ENCODE measurements at regions not wholly inside any gene's neighbourhood (a gene's known extent, or its start where the extent isn't known, plus 50 kb on each side); places are given as distances from the start of the nearest gene placed in this dataset.

DNA sequence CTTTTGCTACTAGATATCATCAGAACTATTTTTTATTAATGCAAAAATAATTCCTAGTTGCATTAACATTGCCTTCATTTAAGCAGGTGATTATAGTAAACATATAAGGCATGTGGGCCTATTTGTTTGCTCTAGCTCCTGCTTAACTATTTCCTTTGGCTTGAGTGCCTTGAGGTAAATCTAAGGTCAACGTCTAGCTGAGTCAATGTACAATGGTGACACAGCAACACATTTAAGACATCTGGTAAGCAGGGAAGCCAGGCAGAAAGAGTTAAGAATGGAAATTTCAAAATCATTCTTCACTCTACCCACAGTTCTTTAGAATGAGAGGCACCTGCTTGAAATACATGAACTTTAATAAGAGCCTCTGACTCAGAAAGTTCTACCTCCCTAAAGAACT is 111.9 kb upstream of the FST start:
- Histone ChIP-seq H3K9me3 (ENCODE audit: insufficient read depth, low read length) (no peaks in the 10 kb centered on the region), H3K4me1 (ENCODE audit: low read length) (no peaks in the 10 kb centered on the region), H3K79me2 (ENCODE audit: low read length) (no peaks in the 10 kb centered on the region), H3K4me3 (ENCODE audit: low read length) (no peak overlapping the region), H4K20me1 (ENCODE audit: insufficient read depth, low read length) (no peaks in the 10 kb centered on the region), H3K9ac (ENCODE audit: low read length) (no peak overlapping the region), H3K4me2 (ENCODE audit: low read length) (no peak overlapping the region), H3K27ac (ENCODE audit: low read length) (no peak overlapping the region), H3K27me3 (ENCODE audit: low read depth, low read length) (no peaks in the 10 kb centered on the region), H3K36me3 (replicated peaks; ENCODE audit: low read depth, low read length) (no peaks in the 10 kb centered on the region), H2AFZ (ENCODE audit: low read depth, low read length) (no peak overlapping the region)
- TF ChIP-seq EZH2phosphoT487 (IDR thresholded peaks at IDR 0.05; ENCODE audit: low read depth) (no peak), CTCF (IDR thresholded peaks at IDR 0.05; ENCODE audit: low read depth, low read length) (no peak)

DNA sequence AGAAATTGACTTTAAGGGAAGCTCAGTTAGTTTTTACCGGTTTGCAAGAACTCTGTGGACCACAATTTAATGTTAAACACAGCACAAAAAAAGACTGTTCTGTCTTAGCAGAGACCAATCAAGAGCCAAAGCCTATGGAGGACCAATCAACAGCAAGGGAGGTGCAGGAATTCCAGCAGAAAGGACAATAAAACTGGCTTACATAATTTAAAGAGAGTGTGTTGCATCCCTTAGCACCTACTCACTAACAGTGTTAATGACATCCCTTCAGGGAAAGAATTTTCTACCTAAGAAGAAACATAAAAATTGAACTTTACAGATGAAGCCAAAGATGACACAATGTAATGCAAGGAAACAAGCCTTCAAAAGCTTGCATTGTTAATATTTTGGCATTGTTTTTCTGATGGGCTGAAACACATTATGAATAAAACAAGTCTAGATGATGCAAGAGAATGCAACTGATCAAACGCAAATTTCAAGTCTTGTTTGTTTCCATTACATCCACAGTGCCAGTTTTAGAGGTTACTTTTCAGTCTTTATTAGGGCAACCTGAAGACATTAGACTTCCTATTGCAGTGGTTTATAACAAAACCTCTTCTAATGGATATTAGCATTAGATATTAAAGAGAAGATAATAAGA is 111.3 kb upstream of the FST start:
- H3K4me3 ChIP-seq (ENCODE audit: low read length): no peak overlapping the region
- no peak overlapping the region for H3K27ac ChIP-seq (ENCODE audit: low read length)
- no peak overlapping the region for H3K4me2 ChIP-seq (ENCODE audit: low read length)
- no peak overlapping the region for H2AFZ ChIP-seq (ENCODE audit: low read depth, low read length)
- H3K27me3 ChIP-seq (ENCODE audit: low read depth, low read length): no peaks in the 10 kb centered on the region
- H3K4me1 ChIP-seq (ENCODE audit: low read length): no peaks in the 10 kb centered on the region
- no peak overlapping the region for H3K9ac ChIP-seq (ENCODE audit: low read length)
- no peaks in the 10 kb centered on the region for H3K79me2 ChIP-seq (ENCODE audit: low read length)
- TF ChIP-seq CTCF (IDR thresholded peaks at IDR 0.05; ENCODE audit: low read depth, low read length): no peak
- no peak for TF ChIP-seq EZH2phosphoT487 (IDR thresholded peaks at IDR 0.05; ENCODE audit: low read depth)
- H3K36me3 ChIP-seq (replicated peaks; ENCODE audit: low read depth, low read length): no peaks in the 10 kb centered on the region
- H3K9me3 ChIP-seq (ENCODE audit: insufficient read depth, low read length): no peaks in the 10 kb centered on the region
- H4K20me1 ChIP-seq (ENCODE audit: insufficient read depth, low read length): no peaks in the 10 kb centered on the region

GRCh38 chr5:53369681-53370080 is 110.7 kb upstream of the FST start:
- Histone ChIP-seq H3K4me3 (ENCODE audit: low read length) (no peak overlapping the region), H3K27ac (ENCODE audit: low read length) (no peak overlapping the region), H3K9ac (ENCODE audit: low read length) (no peak overlapping the region), H3K4me1 (ENCODE audit: low read length) (peaks cover 3% of the 10 kb centered on the region), H3K79me2 (ENCODE audit: low read length) (no peaks in the 10 kb centered on the region), H2AFZ (ENCODE audit: low read depth, low read length) (no peak overlapping the region), H3K4me2 (ENCODE audit: low read length) (no peak overlapping the region), H3K9me3 (ENCODE audit: insufficient read depth, low read length) (no peaks in the 10 kb centered on the region), H3K36me3 (replicated peaks; ENCODE audit: low read depth, low read length) (no peaks in the 10 kb centered on the region), H4K20me1 (ENCODE audit: insufficient read depth, low read length) (no peaks in the 10 kb centered on the region), H3K27me3 (ENCODE audit: low read depth, low read length) (no peaks in the 10 kb centered on the region)
- TF ChIP-seq CTCF (IDR thresholded peaks at IDR 0.05; ENCODE audit: low read depth, low read length): no peak
- TF ChIP-seq EZH2phosphoT487 (IDR thresholded peaks at IDR 0.05; ENCODE audit: low read depth): no peak

- no peak overlapping the region for H3K9ac ChIP-seq (ENCODE audit: low read length)
- no peaks in the 10 kb centered on the region for H3K9me3 ChIP-seq (ENCODE audit: insufficient read depth, low read length)
Observed at GRCh38 chr5:53373451-53374158, 106.8 kb upstream of the FST start.

More at GRCh38 chr5:53373451-53374158, 106.8 kb upstream of the FST start:
- H3K4me2 ChIP-seq (ENCODE audit: low read length): no peak overlapping the region
- no peak overlapping the region for H3K27ac ChIP-seq (ENCODE audit: low read length)
- H4K20me1 ChIP-seq (ENCODE audit: insufficient read depth, low read length): no peaks in the 10 kb centered on the region
- TF ChIP-seq EZH2phosphoT487 (IDR thresholded peaks at IDR 0.05; ENCODE audit: low read depth) (no peak), CTCF (IDR thresholded peaks at IDR 0.05; ENCODE audit: low read depth, low read length) (no peak)
- H3K27me3 ChIP-seq (ENCODE audit: low read depth, low read length): no peaks in the 10 kb centered on the region
- H3K4me1 ChIP-seq (ENCODE audit: low read length): peaks cover 11% of the 10 kb centered on the region
- no peak overlapping the region for H3K4me3 ChIP-seq (ENCODE audit: low read length)
- no peaks in the 10 kb centered on the region for H3K36me3 ChIP-seq (replicated peaks; ENCODE audit: low read depth, low read length)
- H3K79me2 ChIP-seq (ENCODE audit: low read length): no peaks in the 10 kb centered on the region
- no peak overlapping the region for H2AFZ ChIP-seq (ENCODE audit: low read depth, low read length)
